ENCODE measurements at regions not wholly inside any gene's neighbourhood (a gene's known extent, or its start where the extent isn't known, plus 50 kb on each side); places are given as distances from the start of the nearest gene placed in this dataset.
"Not testable (repeated sequence)": the region's sequence is repeated elsewhere in the genome, so short reads cannot be mapped to it uniquely, and the experiment has no call there.

GRCh38 chr16:61150351-61150750, 885.9 kb downstream of the CDH8 start:
- DNase-seq = no peak

GRCh38 chr16:61149709-61150108, 886.5 kb downstream of the CDH8 start:
- no peak for DNase-seq

- no peak for DNase-seq
Observed at GRCh38 chr16:61148930-61149329, 887.3 kb downstream of the CDH8 start.

- no peak for DNase-seq
Observed at GRCh38 chr16:61146429-61146828, 889.8 kb downstream of the CDH8 start.

- DNase-seq = no peak
Observed at GRCh38 chr16:61131447-61131846, 904.8 kb downstream of the CDH8 start.

GRCh38 chr16:61128545-61129323, 907.5 kb downstream of the CDH8 start:
- no peak for DNase-seq

- no peak for DNase-seq
Observed at GRCh38 chr16:61105544-61105943, 930.7 kb downstream of the CDH8 start.

GRCh38 chr16:61098505-61098904, 937.7 kb downstream of the CDH8 start:
- no peak for DNase-seq

GRCh38 chr16:61091300-61091699, 944.9 kb downstream of the CDH8 start:
- DNase-seq = not testable (repeated sequence)

- DNase-seq = no peak
Observed at GRCh38 chr16:61083711-61084110, 952.5 kb downstream of the CDH8 start.

- DNase-seq = no peak
Observed at GRCh38 chr16:61074324-61074723, 961.9 kb downstream of the CDH8 start.

GRCh38 chr16:61057635-61058034, 978.6 kb downstream of the CDH8 start:
- DNase-seq = no peak

GRCh38 chr16:61050547-61050946, 985.7 kb downstream of the CDH8 start:
- DNase-seq = no peak

- DNase-seq = no peak
Observed at GRCh38 chr16:61045931-61046330, 990.3 kb downstream of the CDH8 start.

- no peak for DNase-seq
Observed at GRCh38 chr16:61042737-61043136, 993.5 kb downstream of the CDH8 start.

GRCh38 chr16:61030616-61031015, 1005.6 kb downstream of the CDH8 start:
- DNase-seq = no peak

GRCh38 chr16:61024180-61024900, 1011.9 kb downstream of the CDH8 start:
- DNase-seq = no peak

- DNase-seq = no peak
Observed at GRCh38 chr16:61014869-61015268, 1021.4 kb downstream of the CDH8 start.

- DNase-seq = no peak
Observed at GRCh38 chr16:61007694-61008093, 1028.5 kb downstream of the CDH8 start.

- DNase-seq = no peak
Observed at GRCh38 chr16:61005952-61006351, 1030.3 kb downstream of the CDH8 start.

GRCh38 chr16:61002479-61003204, 1033.6 kb downstream of the CDH8 start:
- no peak for DNase-seq

GRCh38 chr16:60991886-60992285, 1044.4 kb downstream of the CDH8 start:
- no peak for DNase-seq

- DNase-seq = no peak
Observed at GRCh38 chr16:60989592-60989991, 1046.6 kb downstream of the CDH8 start.

- DNase-seq = no peak
Observed at GRCh38 chr16:60979119-60979518, 1057.1 kb downstream of the CDH8 start.

Data from activated naive CD4-positive, alpha-beta T cell treated with anti-CD3 and anti-CD28 coated beads, Interleukin-2, amount 50 U/mL, for 16 hours (primary cell).